GM10266 (cell line): ENCODE measurements at regions not wholly inside any gene's neighbourhood (a gene's known extent, or its start where the extent isn't known, plus 50 kb on each side); places are given as distances from the start of the nearest gene placed in this dataset.

Experiments used
- DNase-seq: peaks from one replicate; pipeline ENCODE4 v3.0.0; 2012; ENCODE audit errors: extremely low spot score
- TF ChIP-seq, protein P1 (sequence below): IDR thresholded peaks from 2 replicates; pipeline ENCODE4 v1.5.1; 2012; ENCODE audit warnings: mild to moderate bottlenecking, low read depth; ENCODE audit not compliant: control insufficient read depth, insufficient read depth; ENCODE audit errors: missing control alignments

DNA sequence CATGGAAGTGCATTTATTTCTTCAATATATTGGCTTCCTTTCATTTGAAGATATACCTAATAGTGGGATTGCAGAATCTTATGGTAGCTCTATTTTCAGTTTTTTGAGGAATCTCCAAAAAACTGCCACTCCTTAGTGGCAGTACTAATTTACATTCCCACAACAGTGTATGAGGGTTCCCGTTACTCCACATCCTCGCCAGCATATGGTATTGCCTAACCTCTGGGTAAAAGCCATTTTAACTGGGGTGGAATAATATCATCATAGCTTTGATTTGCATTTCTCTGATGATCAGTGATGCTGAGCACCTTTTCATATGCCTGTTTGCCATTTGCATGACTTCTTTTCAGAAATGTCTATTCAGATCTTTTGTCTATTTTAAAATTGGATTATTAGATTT is 471.9 kb upstream of the UBE2E3 start:
- DNase-seq = no peak
- TF ChIP-seq, protein P1, sequence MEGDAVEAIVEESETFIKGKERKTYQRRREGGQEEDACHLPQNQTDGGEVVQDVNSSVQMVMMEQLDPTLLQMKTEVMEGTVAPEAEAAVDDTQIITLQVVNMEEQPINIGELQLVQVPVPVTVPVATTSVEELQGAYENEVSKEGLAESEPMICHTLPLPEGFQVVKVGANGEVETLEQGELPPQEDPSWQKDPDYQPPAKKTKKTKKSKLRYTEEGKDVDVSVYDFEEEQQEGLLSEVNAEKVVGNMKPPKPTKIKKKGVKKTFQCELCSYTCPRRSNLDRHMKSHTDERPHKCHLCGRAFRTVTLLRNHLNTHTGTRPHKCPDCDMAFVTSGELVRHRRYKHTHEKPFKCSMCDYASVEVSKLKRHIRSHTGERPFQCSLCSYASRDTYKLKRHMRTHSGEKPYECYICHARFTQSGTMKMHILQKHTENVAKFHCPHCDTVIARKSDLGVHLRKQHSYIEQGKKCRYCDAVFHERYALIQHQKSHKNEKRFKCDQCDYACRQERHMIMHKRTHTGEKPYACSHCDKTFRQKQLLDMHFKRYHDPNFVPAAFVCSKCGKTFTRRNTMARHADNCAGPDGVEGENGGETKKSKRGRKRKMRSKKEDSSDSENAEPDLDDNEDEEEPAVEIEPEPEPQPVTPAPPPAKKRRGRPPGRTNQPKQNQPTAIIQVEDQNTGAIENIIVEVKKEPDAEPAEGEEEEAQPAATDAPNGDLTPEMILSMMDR = no peak

DNA sequence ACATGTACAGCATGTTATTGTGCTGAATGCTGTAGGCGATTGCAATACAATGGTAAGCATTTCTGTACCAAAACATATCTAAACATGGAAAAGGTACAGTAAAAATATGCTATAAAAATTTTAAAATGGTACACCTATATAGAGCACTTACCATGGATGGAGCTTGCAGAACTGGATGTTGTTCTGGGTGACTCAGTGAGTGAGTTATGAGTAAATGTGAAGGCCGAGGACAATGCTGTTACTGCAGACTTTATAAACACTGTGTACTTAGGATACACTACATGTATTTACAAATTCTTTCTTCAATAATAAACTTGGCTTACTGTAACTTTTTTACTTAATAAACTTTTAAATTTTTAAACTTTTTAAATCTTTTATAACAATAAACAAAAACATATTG is 473.4 kb upstream of the UBE2E3 start:
- no peak for DNase-seq
- TF ChIP-seq, protein P1 = no peak

DNA sequence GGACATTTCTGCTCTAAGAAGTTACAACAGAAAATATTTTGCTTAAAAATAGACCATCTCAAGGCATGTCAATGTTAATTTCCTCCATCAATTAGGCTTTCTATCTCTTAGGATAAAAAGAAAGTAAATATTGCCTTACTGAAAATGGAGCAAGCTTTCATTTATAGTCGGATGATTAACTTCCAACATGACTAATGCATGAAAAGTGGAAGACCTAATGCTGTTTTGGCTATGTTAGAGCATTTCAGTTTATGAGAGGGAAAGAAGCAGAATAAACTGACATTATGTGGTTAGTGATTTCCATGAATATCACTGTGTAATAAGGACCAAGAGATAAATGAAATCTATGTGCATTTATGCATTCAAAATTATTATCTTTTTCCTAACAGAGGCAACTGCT is 475.2 kb upstream of the UBE2E3 start:
- TF ChIP-seq, protein P1 = no peak
- no peak for DNase-seq

DNA sequence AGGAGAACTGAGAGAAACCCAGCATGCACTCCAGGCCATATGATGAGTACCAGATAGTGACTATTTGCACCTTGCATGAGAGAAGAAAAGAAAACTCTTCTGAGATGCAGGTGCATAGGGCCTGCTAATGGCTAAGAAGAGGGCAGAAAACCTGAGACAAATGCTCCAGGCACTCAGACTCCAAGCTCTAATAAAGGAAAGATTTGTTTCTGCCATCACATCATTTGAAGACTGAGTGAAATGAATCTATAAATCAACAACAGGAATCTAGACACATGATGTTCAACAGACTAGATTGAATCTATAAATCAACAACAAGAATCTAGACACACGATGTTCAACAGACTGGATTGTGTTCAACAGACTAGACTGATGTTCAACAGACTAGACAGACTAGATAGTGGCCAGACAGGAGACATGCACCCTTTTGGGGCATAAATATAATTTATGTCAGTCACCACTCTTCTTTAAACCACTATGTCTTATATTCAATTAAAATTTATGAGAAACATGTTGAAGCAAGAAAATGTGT is 482.7 kb upstream of the UBE2E3 start:
- TF ChIP-seq, protein P1 = no peak
- no peak for DNase-seq

DNA sequence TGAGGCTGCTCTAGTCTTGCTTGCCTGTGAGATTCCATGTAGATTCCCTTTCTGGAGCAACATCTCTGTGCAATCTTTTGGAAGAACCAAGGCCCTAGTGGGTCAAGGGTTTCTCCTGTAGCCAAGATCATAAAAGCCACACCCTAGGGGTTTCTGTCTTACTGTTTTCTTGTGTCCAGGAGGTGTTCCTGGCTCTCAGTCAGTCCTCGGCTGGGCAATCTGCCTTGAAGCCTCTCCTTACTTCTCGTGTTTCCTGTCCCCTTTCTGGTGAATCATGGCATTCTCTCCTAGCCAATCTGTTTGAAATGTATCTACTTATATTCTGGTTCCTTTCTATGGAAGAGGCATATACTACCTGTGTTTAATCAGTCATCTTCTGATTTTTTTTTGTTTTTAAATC is 484.8 kb upstream of the UBE2E3 start:
- TF ChIP-seq, protein P1 = no peak
- no peak for DNase-seq

DNA sequence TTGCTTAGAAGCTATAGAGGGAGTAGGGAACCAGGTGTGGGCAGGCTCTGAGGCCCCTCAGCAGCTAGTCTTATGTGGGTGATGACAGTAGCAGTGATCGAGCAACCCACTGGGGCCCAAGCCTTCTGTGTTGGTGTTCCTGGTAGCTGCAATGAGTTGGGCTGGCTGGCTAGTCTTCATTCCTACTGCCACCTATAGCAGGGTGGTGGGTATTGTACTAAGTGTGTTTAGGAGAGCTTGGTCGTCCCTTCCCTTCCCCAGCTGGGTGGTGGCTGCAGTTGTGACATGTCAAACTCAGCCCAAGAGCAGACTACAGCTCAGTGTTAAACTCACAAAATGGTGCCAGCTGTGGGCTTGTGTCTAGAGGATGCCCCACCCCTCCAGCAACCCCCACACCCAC is 486.1 kb upstream of the UBE2E3 start:
- TF ChIP-seq, protein P1 = no peak
- no peak for DNase-seq

DNA sequence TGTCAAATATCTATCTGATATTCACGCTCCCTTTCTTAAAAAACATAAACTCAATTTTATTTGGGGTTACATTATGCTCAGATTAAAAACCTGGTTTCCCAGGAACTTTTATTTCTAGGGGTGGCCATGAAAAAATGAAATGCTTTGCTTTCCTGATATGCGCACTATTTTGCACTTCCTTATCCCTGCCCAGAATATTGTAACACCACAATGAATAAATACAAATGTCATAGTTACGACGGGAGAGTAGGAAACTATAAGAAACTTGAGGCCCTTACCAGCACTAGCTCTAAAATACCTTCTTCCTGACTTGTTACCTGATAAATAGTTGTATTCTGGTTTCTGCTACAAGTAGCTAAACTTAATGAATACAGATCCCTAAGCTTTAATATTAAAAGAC is 475.6 kb upstream of the CWC22 start:
- TF ChIP-seq, protein P1 = no peak
- DNase-seq = no peak
